CD4-positive, alpha-beta T cell treated with Interleukin-15 for 1 hour (primary cell): ENCODE measurements at regions not wholly inside any gene's neighbourhood (a gene's known extent, or its start where the extent isn't known, plus 50 kb on each side); places are given as distances from the start of the nearest gene placed in this dataset.

ENCODE experiments used
- DNase-seq: peaks from one replicate; pipeline ENCODE4 v3.0.0-alpha.2; 2020

DNA sequence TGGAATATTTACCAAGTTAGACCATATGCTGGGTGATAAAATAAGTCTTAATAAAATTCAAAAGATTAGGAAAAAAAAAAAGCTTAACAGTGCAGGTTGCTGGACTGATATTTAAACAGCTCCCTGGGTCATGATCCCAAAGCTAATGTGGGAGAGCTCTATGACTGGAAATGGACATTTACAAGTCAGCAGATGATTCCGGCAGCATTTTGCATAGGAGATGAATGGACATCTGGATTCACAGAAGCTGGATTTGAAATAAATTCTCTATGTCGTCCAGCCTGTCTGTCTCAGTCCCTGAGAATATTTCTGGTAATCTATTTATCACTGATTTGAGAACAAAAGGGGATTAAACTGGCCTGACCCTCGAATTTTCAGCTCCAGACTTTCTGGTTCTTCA lies 52.3 kb upstream of the KLHL25 start:
- no peak for DNase-seq

DNA sequence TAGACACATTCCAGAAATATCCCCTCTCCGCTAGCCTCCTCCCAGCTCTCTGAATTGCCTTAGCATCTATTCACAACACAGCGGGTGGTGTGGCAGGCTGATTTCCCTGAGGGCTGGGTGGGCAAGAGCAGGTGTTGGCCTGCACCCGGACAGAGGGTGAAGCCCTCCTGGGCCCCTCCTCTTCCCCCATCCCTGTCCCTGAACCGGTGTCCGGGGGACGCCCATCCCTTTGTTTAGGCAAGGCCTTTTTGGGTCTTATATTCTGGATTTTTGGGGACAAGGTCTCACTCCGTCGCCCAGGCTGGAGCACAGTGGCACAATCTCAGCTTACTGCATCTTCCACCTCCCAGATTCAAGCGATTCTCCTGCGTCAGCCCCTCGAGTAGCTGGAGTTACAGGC lies 55.2 kb upstream of the KLHL25 start:
- no peak for DNase-seq

DNA sequence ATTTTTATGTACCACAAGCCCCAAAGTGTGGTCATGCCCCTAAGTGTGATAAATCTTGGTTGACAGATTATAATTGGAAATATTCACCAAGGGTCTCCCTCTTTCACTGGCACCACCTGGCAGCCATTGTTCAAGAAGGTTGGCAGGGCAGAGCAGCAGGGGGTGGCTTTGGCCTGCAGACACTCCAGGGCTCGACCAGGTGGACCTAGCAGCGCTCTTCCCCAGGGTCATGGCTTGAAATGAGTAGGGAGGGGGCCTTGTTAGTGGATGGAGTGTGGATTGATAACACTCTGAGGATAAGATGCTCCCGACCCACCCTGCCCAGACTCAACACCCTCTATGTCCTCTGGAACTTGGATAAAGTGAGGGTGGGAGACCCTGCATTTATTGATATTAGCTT lies 58.2 kb upstream of the KLHL25 start:
- DNase-seq = no peak

DNA sequence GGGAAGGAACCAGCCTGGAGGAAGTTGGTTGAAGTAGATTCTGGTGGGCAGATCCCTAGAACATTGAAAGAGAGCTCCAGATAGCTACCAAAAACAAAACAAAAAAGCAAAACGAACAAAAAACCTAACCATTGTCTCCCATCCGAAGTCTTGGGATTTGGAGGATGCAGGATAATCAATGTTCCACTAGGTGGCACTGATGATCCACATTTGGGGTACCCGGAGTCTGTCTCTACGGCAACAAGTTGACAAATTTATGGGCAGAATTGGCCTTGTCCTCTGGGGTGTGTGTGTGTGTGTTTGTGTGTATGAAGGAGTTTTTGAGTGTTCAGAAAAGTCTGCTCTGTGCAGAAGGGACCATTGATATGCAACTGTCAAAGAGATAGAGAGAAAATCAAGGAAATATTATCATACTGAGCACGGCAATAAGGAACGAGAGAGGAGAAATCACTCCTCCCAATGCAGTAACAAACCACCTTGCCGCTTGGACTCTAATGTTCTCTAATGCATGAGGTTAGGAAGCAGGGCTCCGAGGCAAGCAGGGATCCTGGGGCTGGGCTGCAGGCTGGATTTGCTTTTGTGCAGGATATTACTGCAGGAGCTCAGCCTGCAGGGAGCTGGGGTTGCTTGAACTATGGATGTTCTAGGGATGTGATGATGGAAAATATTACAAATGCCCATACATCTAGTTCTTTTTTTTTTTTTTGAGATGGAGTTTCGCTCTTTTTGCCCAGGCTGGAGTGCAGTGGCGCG lies 59.8 kb upstream of the KLHL25 start:
- peak; percentile 33 for DNase-seq

DNA sequence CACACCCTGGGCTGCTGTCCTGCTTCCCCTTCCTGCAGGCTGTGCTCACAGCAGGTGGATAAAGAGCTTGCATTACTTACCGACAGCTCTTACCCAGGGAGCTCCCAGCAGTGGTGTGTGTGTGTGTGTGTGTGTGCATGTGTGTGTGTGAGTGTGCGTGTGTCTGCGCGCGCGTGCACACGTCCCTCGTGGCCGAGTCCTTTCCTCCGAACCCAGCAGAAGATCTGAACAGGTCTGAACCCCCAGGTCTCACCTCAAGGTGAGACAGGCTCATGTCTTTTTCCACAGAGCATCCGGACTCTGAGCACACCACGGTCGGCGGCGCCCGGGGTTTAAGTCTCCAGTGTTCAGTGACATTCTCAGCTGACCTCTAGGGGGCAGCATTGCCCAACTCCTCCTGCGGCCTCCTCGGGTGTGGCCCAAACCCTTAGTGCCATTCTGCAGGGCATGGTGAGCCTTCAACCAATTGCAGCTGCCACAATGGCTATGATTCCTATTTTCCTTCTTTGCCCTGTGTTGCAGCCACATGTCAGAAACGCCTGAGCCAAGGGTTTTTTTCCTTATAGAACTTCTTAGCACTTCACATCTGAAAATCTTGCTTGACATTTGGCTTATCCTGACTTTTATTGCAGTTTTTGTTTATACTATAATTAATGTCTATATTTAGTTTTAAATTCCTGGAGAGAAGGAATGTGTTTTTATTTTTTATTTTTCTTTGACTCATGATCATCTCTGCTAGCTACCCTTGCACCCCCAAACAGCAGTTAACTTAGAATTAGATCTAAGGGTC lies 64.1 kb upstream of the KLHL25 start:
- DNase-seq = peak; percentile 62

DNA sequence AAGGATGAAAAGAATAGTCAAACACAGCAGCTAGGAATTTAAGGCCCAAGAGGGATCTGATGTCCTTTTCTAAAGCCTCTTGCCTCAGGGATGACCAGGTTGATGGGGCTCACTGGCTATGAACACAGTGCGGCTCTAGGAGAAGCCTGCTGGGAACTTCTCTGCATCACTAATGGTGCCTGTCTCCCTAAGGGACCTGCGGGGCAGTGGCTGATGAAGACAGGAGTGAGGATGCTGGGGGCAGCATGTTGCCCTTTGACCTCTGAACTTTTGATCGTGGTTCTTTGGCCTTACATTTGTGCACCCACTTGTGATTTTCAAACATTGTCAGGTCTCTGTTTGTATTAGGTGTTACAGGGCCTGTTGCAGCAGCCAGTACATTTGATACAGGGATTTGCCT lies 64.9 kb upstream of the KLHL25 start:
- DNase-seq = no peak

DNA sequence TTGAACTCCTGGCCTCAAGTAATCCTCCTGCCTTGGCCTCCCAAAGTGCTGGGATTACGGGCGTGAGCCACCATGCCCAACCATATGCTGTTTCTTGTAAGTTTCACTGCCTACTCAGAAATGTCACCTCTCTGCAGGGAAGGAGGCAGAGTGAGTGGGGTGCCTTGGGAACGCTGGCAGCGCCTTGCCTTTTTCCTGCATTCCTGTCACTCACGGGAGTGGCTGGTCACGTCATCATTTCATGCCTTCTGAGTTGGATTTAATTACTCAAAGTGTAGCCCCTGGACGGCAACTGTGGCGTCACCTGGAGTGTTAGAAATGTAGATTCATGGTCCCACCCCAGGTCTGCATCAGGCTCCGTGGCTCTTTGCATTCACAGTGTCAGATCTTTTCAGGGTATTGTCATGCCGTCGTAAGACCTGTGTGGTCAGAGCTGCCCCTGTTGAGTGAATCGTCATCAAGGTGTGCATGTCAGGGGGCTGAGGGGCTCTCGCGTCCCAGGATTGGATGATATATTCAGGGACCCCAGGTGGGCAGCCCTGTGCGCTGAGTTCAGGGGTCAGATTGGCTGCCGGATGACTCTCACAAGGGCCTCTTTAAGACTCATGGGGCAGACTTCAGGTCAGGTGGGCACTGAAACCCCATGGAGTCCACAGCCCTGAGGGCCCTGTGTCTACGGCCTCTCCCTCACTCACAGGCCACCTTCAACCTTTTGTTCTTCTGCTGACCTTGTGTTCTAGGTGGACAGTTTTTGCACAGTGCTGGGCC lies 65.9 kb upstream of the KLHL25 start:
- DNase-seq = no peak

DNA sequence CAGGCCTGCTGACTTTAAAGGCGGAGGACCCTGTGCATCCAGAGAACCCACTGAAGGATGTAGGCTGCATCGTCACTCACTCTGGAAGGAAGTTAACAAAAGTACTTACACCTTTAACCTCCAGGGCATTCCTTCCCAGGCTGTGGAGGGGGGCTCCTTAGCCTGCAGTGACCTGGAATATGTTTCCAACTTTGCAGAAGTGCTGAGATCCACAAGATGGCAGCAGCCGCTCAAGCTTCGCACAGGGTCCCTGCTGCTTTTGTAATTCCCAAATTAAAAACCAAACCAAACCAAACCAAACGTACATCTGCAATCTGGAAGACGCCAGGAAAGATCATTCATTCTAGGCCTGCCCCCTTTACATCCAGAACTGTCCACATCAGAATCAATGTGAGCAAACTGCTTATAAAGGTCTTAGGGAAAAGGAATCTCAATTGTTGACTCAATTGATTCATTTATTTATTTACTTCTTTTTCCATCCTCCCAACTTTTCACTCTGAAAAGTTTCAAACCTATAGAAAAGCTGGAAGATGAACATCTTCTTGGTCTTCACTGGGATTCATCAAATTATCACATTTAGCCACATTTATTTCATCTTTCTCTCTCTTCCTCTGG lies 70.5 kb upstream of the KLHL25 start:
- DNase-seq = no peak

DNA sequence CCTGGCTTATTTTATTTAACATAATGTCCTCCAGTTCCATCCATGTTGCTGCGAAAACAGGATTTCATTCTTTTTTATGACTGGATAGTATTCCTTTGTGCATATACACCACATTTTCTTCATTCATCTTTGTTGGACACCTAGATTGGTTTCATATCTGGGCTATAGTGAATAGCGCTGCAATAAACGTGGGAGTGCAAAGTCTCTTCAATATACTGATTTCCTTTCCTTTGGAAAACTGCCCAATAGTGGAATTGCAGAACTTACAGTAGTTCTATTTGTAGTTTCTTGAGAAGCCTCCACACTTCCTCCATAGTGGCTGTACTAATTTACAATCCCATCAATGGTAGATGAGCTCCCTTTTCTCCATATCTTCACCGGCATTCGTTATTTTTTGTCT lies 72.5 kb upstream of the KLHL25 start:
- DNase-seq = no peak

DNA sequence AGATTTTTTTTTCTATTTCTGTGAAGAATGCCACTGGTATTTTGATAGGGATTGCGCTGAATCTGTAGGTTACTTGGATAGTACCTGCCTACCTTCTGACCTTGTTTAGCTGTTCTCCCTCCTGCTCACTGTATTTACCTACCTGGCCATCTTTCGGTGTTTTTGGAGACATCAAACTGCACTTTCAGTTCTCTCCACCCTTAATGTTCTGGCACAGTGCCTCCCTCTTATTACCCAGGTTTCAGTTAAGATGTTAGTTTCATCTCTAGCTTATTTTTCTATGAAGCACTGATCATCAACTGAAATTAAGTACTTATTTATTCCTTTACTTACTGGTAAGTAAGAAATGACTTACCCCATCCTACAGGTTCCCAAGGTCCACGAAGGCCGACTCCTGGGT lies 74.4 kb upstream of the KLHL25 start:
- DNase-seq = no peak

DNA sequence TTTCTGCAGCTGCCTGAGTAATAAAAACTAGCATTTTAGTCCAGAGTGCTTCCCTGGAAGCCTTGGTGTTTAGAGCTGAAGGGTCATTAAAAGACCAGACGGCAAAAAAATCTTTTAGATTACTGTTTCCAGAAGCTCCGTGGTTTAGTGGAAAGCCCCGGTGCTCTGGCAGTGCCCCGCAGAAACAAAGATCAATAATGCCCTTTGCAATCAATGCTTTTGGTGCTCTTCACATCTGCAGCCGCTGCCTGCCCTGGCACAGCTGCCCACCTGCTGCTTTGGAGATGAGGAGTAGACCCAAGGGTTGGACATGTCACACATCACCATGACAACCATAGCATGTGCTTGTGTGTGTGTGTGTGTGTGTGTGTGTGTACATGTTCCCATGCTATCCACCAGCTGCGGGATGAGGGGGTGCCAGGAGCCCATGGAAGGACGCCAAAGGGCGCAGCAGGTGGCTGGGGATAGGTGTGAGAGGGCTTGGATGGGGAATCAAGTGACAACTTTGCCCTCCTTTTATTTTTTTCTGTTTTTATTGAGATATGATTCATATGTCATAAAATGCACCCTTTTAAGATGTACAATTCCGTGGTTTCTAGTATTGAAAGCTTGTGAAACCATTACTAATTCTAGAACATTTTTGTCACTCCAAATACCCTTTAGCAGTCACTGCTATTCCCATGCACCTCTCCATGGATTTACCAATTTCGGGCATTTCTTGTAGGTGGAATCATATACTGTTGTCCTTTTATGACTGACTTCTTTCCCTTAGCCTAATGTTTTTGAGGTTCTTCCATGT lies 75.7 kb upstream of the KLHL25 start:
- DNase-seq = no peak

DNA sequence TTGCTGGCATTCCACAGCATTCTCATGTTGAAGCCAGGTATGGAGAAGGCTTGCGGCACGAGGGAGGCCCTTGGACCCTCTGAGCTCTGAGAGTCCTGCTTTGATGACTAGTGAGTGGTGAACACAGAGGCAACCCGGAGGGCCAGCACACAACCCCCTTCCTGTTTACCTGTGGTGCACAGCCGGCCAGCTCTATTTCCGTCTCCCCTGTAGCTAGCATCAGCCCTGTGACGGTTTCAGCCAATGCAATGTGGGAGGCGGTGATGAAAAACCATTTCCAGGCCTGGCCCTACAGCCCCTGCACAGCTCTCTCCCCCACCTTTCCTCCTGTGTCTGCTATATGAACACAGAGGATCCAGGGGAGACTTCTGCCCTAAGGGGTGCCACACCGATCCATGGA lies 76.8 kb upstream of the KLHL25 start:
- DNase-seq = no peak

DNA sequence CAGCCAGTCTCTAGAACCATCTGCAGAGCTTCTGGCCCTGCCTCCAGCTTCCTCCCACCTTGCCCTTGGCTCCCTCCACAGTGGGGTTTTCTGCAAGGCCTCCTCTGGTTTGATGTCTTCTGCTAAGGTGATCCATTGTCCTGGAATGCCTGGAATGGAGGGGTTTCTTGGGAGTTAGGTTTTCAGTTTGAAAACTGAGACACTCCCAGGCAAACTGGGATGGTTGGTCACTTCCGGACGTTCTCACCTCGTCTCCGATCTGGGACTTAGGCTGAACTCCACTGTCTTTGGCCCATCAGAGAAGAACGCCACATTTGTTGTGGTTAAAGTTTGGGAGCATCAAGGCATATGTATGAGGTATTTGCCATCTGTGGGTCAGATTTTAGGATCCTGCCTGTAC lies 77.4 kb upstream of the KLHL25 start:
- DNase-seq = no peak

DNA sequence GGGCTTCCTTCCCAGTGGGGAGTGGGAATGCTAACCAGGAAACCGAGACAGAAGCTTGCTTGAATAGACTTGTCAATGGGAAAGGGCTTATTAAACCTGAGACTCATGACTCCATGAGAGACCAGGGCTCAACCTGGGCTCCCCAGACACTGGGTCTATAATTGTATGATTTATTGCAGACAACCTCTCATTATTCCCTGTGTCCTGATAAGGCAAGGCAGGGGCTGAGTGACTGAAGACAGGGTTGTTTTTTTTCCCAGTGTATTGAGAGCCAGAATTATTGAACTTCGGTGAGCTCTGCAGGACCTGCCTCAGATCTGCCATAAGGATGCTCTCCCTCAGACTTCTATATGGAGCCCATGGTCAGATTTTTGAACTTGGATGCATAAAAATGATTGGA lies 79.5 kb upstream of the KLHL25 start:
- DNase-seq = no peak

DNA sequence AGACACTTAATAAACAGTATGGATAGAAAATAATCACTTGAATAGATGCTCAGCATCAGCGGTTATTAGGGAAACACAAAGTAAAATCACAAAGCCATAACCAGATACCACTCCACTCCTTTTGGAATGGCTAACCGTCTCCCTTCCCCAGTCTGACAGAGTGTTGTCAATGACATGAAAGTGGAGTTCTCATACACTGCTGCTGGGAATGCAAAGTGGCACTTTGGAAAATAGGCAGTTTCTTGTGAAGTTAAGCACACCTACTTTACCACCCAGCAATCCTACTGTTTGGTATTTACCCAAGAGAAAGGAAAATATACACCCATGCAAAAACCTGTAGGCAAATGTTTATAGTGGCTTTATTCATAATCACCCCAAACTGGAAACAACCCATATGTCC lies 81.0 kb upstream of the KLHL25 start:
- no peak for DNase-seq

DNA sequence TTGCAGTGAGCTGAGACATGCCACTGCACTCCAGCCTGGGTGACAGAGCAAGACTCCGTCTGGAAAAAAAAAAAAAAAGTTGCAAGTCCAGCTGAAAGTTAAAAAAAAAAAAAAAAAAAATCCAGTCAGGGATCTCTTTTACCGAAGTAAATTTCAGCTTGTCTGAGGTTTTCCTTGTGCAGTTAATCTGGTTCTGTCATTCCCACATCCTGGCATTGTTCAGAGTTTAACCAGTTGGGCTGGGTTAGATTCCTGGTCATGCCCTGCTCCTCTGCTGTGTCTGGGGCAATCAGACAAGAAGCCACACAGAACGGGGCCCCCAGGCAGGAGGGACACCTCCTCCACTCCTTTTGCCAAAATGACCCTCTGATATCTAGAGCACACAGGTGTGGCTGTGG lies 84.1 kb upstream of the KLHL25 start:
- DNase-seq = no peak

DNA sequence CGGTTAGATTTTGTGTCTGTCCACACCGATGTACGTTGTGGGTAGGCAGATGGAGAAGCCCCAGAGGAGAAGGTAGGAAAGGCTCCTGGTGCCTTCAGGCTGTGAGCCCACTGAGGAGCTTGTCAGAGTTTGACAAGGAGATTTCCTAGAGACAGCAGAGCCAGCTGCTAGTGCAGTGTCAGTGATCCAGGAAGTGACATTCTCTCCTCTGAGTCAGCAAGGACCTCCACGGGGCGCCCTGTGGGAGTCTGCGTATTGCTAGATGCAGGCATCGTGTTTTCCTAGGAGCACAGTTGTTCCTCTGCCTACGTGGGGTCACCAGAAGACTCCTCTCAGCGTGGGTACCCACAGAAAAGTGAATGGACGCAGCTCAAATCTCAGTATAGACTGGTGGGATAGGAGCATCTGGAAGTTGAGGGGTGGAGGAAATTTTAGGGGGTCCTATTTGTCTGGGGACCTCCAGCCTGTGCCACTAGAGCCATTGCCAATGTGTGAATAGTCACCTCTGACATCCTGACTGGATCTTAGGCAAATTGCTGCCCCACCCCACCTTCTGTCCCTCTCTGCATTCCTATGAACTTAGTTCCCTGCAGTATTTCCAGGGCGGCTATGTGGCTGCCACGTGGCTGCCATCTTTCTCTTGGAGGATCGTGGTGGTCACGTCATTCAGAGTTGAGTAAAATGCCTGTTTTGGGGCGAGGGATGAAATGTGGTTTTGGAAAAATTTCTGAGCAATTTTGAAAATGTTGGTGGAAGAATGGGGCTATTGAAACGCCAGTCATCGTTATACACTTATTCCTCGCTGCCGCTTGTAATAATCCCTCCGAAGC lies 84.8 kb upstream of the KLHL25 start:
- no peak for DNase-seq

DNA sequence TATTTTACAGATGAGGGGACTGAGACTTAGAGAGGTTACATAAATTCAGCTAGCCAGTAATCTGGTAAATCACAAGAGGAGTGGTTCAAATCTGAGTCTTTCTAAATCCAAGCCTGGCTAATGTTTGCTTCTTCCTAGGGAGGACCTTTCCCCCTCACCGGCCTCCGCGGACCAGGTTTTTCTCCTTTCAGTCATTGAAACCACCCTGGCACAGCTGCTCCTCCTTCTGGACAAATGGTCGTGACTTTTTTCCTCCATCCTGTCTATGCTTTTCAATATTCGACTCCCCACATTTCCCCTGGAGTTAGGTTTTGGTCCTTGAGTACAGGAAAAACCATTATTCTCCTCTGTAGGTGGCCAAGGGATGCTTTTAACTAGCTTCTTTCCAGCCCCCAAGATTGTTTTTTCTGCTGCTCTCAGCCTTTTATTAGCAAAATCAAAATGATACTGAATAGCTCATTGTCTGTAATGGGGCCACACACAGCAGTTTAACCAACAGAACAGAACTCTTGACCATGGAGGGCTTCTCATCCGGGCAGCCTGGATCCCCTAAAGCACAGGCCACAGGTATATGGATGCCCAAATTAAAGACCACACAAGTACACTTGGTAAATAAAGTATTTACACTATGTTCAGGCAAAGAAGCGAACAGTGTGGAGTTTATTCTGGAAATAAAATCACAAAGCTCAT lies 85.9 kb upstream of the KLHL25 start:
- DNase-seq = no peak

DNA sequence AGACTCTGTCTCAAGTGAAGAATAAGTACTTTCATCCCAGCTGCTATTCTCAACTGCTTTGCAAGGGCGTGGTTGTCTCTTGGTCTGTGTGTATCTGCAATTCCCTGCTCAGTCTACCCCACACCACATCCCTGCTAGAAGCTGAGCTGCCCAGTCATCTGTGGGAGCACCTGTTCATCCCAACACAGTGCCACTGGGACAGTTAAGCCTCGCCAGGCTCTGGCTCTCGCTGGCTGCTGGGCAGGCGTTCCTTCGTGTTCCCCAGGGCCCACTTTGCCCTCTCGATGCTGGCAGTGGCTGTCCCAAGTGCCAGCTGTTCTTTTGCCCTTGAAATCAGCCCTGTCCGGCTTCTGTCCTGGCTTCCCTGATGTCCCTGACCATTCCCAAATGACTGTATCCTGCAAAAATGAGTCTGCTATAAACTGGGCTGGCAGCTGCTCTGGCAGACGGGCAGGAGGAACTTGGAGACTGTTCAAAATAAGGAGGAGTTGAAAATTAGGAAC lies 91.6 kb upstream of the KLHL25 start:
- DNase-seq = no peak

DNA sequence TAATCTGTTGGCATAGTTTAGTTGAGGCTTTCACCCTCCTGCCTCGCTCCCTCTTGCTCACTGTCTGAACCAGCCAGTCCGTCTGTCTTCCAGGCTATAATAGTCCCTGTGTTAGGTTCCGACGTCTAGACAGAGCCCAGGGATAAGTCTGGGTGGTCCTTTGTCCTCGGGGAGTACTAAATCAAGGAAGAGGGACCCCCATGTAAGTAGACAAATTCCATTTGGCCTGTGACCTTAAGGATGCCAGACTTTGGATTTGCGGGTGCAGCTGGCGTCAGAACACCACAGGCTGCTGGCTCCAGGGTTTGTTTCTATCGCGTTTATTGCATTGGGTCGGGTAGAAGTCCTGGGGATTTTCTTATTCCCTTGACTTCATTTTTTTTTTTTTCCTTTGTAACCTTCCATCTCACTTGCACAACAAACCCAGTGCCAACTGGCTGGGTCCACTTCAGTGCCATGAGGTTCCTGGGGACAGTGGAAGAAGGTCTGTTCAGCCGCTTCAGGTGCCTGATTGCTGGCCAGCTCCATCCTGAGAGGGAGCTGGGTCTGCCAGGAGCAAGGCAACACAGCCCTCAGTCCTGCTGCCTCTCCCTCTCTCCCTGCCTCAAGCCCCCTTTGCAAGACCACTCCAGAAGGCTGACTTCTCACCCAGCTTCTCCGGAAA lies 95.4 kb upstream of the KLHL25 start:
- DNase-seq = no peak
